H9 (cell line): ENCODE measurements at regions not wholly inside any gene's neighbourhood (a gene's known extent, or its start where the extent isn't known, plus 50 kb on each side); places are given as distances from the start of the nearest gene placed in this dataset.

Experiments used
- DNase-seq: peaks from one replicate; pipeline ENCODE4 v3.0.0-alpha.2; 2017
- H2AFZ ChIP-seq: one replicate; pipeline ENCODE4 v1.6.1; 2013; ENCODE audit warnings: mild to moderate bottlenecking, low read length, control low read depth, moderate library complexity
- H2AK5ac ChIP-seq: 2 replicates; pipeline ENCODE4 v1.6.1; 2013; ENCODE audit warnings: low read length, control low read depth, mixed read lengths; ENCODE audit not compliant: insufficient read length
- H2BK120ac ChIP-seq: one replicate; pipeline ENCODE4 v1.6.1; 2013; ENCODE audit warnings: low read depth, mild to moderate bottlenecking, low read length, control low read depth, inconsistent platforms; ENCODE audit not compliant: poor library complexity, severe bottlenecking
- H2BK12ac ChIP-seq: 2 replicates; pipeline ENCODE4 v1.6.1; 2013; ENCODE audit warnings: low read length, control low read depth, mixed read lengths, low read depth; ENCODE audit not compliant: insufficient read length
- H2BK15ac ChIP-seq: 2 replicates; pipeline ENCODE4 v1.6.1; 2013; ENCODE audit warnings: low read depth, low read length, control low read depth
- H2BK20ac ChIP-seq: one replicate; pipeline ENCODE4 v1.6.1; 2013; ENCODE audit warnings: low read depth, mild to moderate bottlenecking, low read length, control low read depth, inconsistent platforms; ENCODE audit not compliant: poor library complexity, severe bottlenecking
- H2BK5ac ChIP-seq: 2 replicates; pipeline ENCODE4 v1.6.1; 2013; ENCODE audit warnings: low read length, control low read depth, mixed read lengths; ENCODE audit not compliant: insufficient read length
- H3K14ac ChIP-seq: 2 replicates; pipeline ENCODE4 v1.6.1; 2013; ENCODE audit warnings: low read length, control low read depth; ENCODE audit not compliant: insufficient read depth
- H3K18ac ChIP-seq: 2 replicates; pipeline ENCODE4 v1.6.1; 2013; ENCODE audit warnings: low read depth, mild to moderate bottlenecking, mixed read lengths, low read length, control low read depth; ENCODE audit not compliant: insufficient read length
- H3K23ac ChIP-seq: 2 replicates; pipeline ENCODE4 v1.6.1; 2013; ENCODE audit warnings: low read length, control low read depth, mixed read lengths, low read depth; ENCODE audit not compliant: insufficient read length
- H3K23me2 ChIP-seq: 2 replicates; pipeline ENCODE4 v1.6.1; 2013; ENCODE audit warnings: low read depth, mild to moderate bottlenecking, mixed read lengths, low read length, control low read depth; ENCODE audit not compliant: insufficient read length, poor library complexity, severe bottlenecking
- H3K27ac ChIP-seq: 2 replicates; pipeline ENCODE4 v1.5.1; 2013; ENCODE audit warnings: low read length, control low read depth, mixed read lengths, low read depth; ENCODE audit not compliant: insufficient read length
- H3K27me3 ChIP-seq: 2 replicates; pipeline ENCODE4 v1.6.1; 2013; ENCODE audit warnings: low read length, control low read depth, inconsistent platforms; ENCODE audit not compliant: insufficient read depth
- H3K4ac ChIP-seq: 2 replicates; pipeline ENCODE4 v1.6.1; 2013; ENCODE audit warnings: low read depth, mild to moderate bottlenecking, control low read depth, inconsistent platforms, low read length, moderate library complexity
- H3K4me1 ChIP-seq: 2 replicates; pipeline ENCODE4 v1.6.1; 2013; ENCODE audit warnings: low read length, control low read depth, inconsistent platforms; ENCODE audit not compliant: insufficient read depth
- H3K4me2 ChIP-seq: 2 replicates; pipeline ENCODE4 v1.6.1; 2013; ENCODE audit warnings: low read length, control low read depth, mixed read lengths; ENCODE audit not compliant: insufficient read length, insufficient read depth
- H3K56ac ChIP-seq: 2 replicates; pipeline ENCODE4 v1.6.1; 2013; ENCODE audit warnings: low read depth, mild to moderate bottlenecking, mixed read lengths, low read length, control low read depth; ENCODE audit not compliant: insufficient read length
- H3K79me1 ChIP-seq: 2 replicates; pipeline ENCODE4 v1.6.1; 2013; ENCODE audit warnings: low read depth, mild to moderate bottlenecking, moderate library complexity, low read length, control low read depth, inconsistent platforms; ENCODE audit not compliant: insufficient read depth, poor library complexity, severe bottlenecking
- H3K79me2 ChIP-seq: 2 replicates; pipeline ENCODE4 v1.6.1; 2013; ENCODE audit warnings: low read length, control low read depth, inconsistent platforms; ENCODE audit not compliant: insufficient read depth
- H3K9ac ChIP-seq: 2 replicates; pipeline ENCODE4 v1.6.1; 2013; ENCODE audit warnings: low read length, control low read depth, mixed read lengths; ENCODE audit not compliant: insufficient read length; ENCODE audit errors: extremely low read depth
- H3K9me3 ChIP-seq: one replicate; pipeline ENCODE4 v1.6.1; 2013; ENCODE audit warnings: low read depth, low read length, inconsistent platforms; ENCODE audit not compliant: control insufficient read depth
- H3T11ph ChIP-seq: one replicate; pipeline ENCODE4 v1.6.1; 2013; ENCODE audit warnings: mild to moderate bottlenecking, low read length, control low read depth, inconsistent platforms
- H4K20me1 ChIP-seq: one replicate; pipeline ENCODE4 v1.6.1; 2013; ENCODE audit not compliant: control insufficient read depth, insufficient read length, insufficient read depth
- H4K5ac ChIP-seq: 2 replicates; pipeline ENCODE4 v1.6.1; 2013; ENCODE audit warnings: low read depth, mild to moderate bottlenecking, mixed read lengths, low read length, control low read depth; ENCODE audit not compliant: insufficient read length
- H4K8ac ChIP-seq: replicated peaks from 2 replicates; pipeline ENCODE4 v1.6.1; 2013; ENCODE audit warnings: low read length, control low read depth, mixed read lengths, low read depth; ENCODE audit not compliant: insufficient read length
- H4K91ac ChIP-seq: 2 replicates; pipeline ENCODE4 v1.6.1; 2013; ENCODE audit warnings: low read depth, mild to moderate bottlenecking, moderate library complexity, mixed read lengths, low read length, control low read depth; ENCODE audit not compliant: insufficient read length
- H3K27ac Mint-ChIP-seq, 3 experiments: 2 replicates in 2 of 3; 3 replicates in 1 of 3; pipeline ENCODE4 v1.8.0; 2020 to 2021; ENCODE audit warnings: mixed read lengths in 3 of 3, mild to moderate bottlenecking in 1 of 3, moderate library complexity in 1 of 3
- H3K27me3 Mint-ChIP-seq: 2 replicates; pipeline ENCODE4 v1.8.0; 2021; ENCODE audit warnings: low read depth, mild to moderate bottlenecking, moderate library complexity, mixed read lengths
- H3K36me3 Mint-ChIP-seq, 3 experiments: 2 replicates in 2 of 3; 3 replicates in 1 of 3; pipeline ENCODE4 v1.8.0; 2020 to 2021; ENCODE audit warnings: low read depth in 3 of 3, mixed read lengths in 3 of 3; ENCODE audit not compliant: insufficient read depth in 1 of 3
- H3K4me1 Mint-ChIP-seq, 2 experiments: 2 replicates each; pipeline ENCODE4 v1.8.0; 2020; ENCODE audit warnings: mixed read lengths in 2 of 2
- H3K4me3 Mint-ChIP-seq, 2 experiments: 2 replicates in 1 of 2; 3 replicates in 1 of 2; pipeline ENCODE4 v1.8.0; 2020 to 2021; ENCODE audit warnings: mild to moderate bottlenecking in 2 of 2, mixed read lengths in 2 of 2, moderate library complexity in 1 of 2
- H3K9me3 Mint-ChIP-seq, 2 experiments: 2 replicates in 1 of 2; 3 replicates in 1 of 2; pipeline ENCODE4 v1.8.0; 2020; ENCODE audit warnings: mild to moderate bottlenecking in 2 of 2, mixed read lengths in 2 of 2, moderate library complexity in 1 of 2
- CTCF ChIP-seq: fragments of 200-600 bp; sonication (generic); conservative IDR thresholded peaks from 3 replicates; pipeline ENCODE4 v1.8.0; 2021; ENCODE audit warnings: antibody characterized with exemption, mild to moderate bottlenecking
- WGBS: extraction: QIAGEN DNeasy Blood & Tissue Kit; methylation state at CpG from one replicate; pipeline ENCODE4 v1.1.7; 2013; ENCODE audit warnings: missing lambda C conversion rate, low lambda C conversion rate, mixed read lengths; ENCODE audit not compliant: insufficient read length; ENCODE audit errors: extremely low coverage; 5-methylcytosine and 5-hydroxymethylcytosine counted together

- no peak for TF ChIP-seq CTCF
- no peak overlapping the region for H3K18ac ChIP-seq
- no peak overlapping the region for H4K5ac ChIP-seq
- Mint-ChIP-seq H3K36me3 (no peaks in the 10 kb centered on the region), H3K27ac (no peak overlapping the region), H3K4me3 (no peak overlapping the region), H3K9me3 (no peaks in the 10 kb centered on the region), H3K27me3 (no peaks in the 10 kb centered on the region), H3K4me1 (peaks cover 16 to 26% of the 10 kb centered on the region in 2 experiments)
- no peaks in the 10 kb centered on the region for H3K9me3 ChIP-seq
- no peak for DNase-seq
- no peak overlapping the region for H3K4ac ChIP-seq
- H3K56ac ChIP-seq = no peak overlapping the region
- no peak overlapping the region for H2AK5ac ChIP-seq
- H2BK15ac ChIP-seq = no peak overlapping the region
- no peak overlapping the region for H3K9ac ChIP-seq
- no peaks in the 10 kb centered on the region for H3K4me1 ChIP-seq
- no peaks in the 10 kb centered on the region for H4K20me1 ChIP-seq
- no peak overlapping the region for H3K23ac ChIP-seq
- no peak overlapping the region for H2BK12ac ChIP-seq
- no peak overlapping the region for H2BK120ac ChIP-seq
- H3K79me2 ChIP-seq = no peaks in the 10 kb centered on the region
- H3K4me2 ChIP-seq = no peak overlapping the region
- no peak overlapping the region for H3K14ac ChIP-seq
- H3K23me2 ChIP-seq = no peaks in the 10 kb centered on the region
- WGBS = no CpG with 5 or more reads among the region's 10 CpGs
- H3K27ac ChIP-seq = no peak overlapping the region
- no peak overlapping the region for H2BK5ac ChIP-seq
- H3K79me1 ChIP-seq = no peaks in the 10 kb centered on the region
- no peak overlapping the region for H3T11ph ChIP-seq
- H2AFZ ChIP-seq = no peak overlapping the region
- no peak overlapping the region for H4K8ac ChIP-seq
- H4K91ac ChIP-seq = no peak overlapping the region
- H2BK20ac ChIP-seq = no peak overlapping the region
- H3K27me3 ChIP-seq = no peaks in the 10 kb centered on the region
These were observed 499.9 kb downstream of the VRK1 start for GRCh38 chr14:97297100-97297499.
